ENCODE measurements at regions not wholly inside any gene's neighbourhood (a gene's known extent, or its start where the extent isn't known, plus 50 kb on each side); places are given as distances from the start of the nearest gene placed in this dataset.

DNA sequence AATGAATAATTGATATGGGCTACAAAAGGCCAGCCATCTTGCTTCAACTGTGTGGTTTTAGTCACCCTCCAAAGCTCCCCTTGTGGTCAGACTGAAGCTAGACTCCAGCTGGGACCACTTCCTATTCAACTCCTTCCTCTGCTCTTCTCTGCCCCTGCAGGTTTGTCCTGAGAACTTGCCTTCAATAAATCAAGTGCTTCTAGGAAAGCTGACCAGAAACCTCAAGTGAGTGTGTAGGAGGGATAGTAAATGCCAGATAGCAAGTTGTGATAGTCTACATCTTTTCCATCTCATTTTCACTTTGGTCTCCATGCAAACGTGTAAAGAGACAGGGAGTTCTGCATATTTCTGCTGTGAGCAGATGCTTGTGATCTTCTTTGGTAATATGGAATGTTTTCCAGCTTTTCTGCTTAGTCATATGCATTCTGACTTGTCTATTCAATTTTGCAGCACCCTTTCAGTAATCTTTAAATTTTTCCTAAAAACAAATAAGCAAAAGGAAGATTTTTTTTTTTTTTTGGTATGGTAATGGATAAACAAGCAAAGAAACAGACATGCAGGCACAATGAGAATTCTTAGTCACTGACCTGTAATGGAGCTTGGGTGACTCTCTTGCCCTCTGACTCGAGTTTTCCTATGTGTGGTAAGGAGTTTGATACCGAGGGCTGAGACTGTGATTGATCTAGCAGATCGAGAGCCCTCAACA lies 201.3 kb upstream of the BTBD3 start:
- DNase-seq = peak; percentile 88

DNA sequence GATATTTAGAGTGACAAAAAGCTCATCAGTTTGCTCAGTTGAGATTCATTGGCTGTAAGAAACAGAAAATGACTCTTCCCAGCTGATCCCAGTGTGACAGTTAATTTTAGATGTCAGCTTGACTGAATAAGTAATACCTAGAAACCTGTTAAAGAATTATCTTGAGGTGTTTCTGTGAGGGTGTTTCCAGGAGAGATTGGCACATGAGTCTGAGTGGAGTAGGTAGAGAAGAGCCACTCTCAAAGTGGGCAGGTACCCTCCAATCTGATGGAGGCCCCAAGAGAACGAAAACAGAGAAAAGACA lies 200.8 kb upstream of the BTBD3 start:
- DNase-seq = no peak

- DNase-seq = no peak
Observed at GRCh38 chr20:11717562-11717961, 200.1 kb upstream of the BTBD3 start.

GRCh38 chr20:11718474-11719094 lies 199.1 kb upstream of the BTBD3 start:
- no peak for DNase-seq

GRCh38 chr20:11719153-11719552 lies 198.5 kb upstream of the BTBD3 start:
- no peak for DNase-seq

DNA sequence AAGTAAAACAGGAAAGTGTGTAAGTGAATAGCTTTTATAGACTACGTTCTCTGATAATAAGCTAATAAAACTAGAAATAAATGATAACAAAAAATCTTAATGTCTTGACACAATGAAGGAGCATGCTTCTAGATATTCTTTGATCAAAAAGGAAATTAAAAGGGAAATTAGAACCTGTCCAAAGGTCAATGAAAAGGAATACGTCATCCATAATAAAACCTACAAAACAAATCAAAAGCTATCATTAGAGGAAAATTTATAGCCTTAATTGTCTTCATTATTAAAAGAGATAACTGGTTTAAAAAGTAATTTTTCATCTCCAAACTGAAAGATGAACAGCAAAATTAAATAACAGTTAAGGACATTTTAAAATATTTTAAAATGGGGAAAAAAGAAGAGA lies 196.3 kb upstream of the BTBD3 start:
- no peak for DNase-seq

GRCh38 chr20:11724097-11724496 lies 193.6 kb upstream of the BTBD3 start:
- no peak for DNase-seq

- peak; percentile 62 for DNase-seq
Observed at GRCh38 chr20:11726026-11726425, 191.7 kb upstream of the BTBD3 start.

DNA sequence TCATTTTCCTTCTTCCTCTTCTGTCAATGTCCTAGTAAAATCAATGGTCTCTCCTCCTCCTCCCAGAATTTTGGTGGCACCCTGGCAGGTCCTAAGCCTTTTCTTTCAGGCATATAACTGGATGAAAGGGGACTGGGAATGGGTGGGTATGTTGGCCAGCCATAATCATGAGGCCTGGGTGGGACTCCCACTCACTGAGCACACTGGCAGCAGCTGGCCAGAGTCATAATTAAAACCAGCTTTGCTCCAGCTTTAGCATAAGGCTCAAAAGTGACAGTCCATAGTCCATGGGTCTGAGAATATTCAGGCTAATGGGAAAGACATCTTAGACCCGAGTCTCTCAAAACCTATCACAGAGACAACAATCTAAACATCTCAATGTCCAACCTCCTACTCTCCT lies 190.0 kb upstream of the BTBD3 start:
- DNase-seq = no peak

GRCh38 chr20:11728937-11729336 lies 188.8 kb upstream of the BTBD3 start:
- DNase-seq = peak; percentile 39

DNA sequence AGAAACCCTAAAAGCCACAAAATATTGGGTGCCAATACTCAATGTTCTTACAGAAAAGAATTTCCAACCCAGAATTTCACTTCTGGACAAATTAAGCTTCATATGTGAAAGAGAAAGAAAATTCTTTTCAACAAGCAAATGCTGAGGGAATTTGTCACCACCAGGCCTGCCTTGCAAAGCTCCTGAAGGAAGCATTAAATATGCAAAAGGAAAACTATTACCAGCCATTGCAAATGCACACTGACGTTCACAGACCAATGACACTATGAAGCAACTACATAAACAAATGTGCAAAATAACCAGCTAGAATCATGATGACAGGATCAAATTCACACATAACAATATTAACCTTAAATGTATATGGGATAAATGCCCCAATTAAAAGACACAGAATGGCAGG lies 187.9 kb upstream of the BTBD3 start:
- DNase-seq = no peak

- no peak for DNase-seq
Observed at GRCh38 chr20:11734431-11734830, 183.3 kb upstream of the BTBD3 start.

GRCh38 chr20:11738852-11739251 lies 178.8 kb upstream of the BTBD3 start:
- no peak for DNase-seq

- peak; percentile 48 for DNase-seq
Observed at GRCh38 chr20:11740975-11741374, 176.7 kb upstream of the BTBD3 start.

DNA sequence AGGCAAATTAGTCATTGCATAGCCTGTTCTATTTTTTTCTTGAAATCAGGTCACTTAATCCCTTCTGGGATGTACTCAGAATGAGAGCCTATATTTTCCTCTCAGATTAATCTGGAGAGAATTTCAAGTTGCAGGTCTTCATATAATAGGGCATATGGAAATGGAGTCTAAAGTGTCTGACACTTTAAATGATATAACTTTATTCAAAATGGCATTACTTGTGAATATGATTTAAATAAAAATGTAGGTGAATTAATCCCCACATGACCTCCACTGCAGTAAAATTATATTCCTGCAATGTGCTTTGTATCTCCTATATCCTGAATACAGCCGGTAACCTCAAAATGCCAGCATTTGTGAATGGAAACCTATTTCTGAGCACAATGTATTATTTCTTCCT lies 172.5 kb upstream of the BTBD3 start:
- no peak for DNase-seq

- no peak for DNase-seq
Observed at GRCh38 chr20:11748436-11748835, 169.3 kb upstream of the BTBD3 start.

DNA sequence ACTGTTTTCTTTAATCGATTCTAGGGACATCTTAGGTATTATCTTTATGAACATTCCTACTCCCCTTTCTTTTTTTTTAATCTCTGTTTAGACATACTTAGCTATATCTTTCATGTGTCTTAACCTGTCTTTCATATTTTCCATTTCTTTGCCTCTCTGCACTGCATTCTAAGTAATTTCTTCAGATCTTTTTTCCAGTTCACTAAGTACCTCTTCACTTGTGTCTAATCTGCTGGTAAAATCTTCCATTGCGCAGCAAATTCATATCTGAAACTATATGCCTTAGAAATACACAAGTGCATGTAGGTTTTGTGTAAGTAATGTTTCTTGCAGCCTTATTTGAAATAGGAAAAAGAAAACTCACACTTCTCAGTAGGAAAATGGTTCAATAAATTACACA lies 165.4 kb upstream of the BTBD3 start:
- no peak for DNase-seq

GRCh38 chr20:11753155-11753554 lies 164.5 kb upstream of the BTBD3 start:
- no peak for DNase-seq

DNA sequence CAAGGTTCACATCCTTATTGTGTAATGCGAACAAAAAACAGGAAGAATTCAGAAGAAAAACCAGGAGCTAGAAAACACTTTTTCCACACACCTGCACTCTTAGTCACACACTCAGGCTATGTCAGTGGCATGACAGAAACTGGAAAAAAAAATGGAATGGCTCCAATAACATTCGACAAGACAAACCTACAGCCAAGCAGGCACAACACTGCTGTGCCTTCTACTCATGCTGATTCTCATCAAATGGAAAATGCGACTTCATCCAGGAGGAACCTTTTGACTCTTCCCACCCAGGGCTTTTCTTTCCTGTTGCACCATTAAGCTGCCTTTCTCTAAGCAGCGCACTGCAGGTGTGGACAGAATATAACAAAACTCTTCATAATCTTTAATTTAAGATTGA lies 163.2 kb upstream of the BTBD3 start:
- DNase-seq = no peak

GRCh38 chr20:11755071-11755841 lies 162.4 kb upstream of the BTBD3 start:
- peak; percentile 30 for DNase-seq

GRCh38 chr20:11761497-11761896 lies 156.2 kb upstream of the BTBD3 start:
- DNase-seq = no peak

- peak; percentile 21 for DNase-seq
Observed at GRCh38 chr20:11766961-11767360, 150.7 kb upstream of the BTBD3 start.

- no peak for DNase-seq
Observed at GRCh38 chr20:11769825-11770224, 147.9 kb upstream of the BTBD3 start.

DNA sequence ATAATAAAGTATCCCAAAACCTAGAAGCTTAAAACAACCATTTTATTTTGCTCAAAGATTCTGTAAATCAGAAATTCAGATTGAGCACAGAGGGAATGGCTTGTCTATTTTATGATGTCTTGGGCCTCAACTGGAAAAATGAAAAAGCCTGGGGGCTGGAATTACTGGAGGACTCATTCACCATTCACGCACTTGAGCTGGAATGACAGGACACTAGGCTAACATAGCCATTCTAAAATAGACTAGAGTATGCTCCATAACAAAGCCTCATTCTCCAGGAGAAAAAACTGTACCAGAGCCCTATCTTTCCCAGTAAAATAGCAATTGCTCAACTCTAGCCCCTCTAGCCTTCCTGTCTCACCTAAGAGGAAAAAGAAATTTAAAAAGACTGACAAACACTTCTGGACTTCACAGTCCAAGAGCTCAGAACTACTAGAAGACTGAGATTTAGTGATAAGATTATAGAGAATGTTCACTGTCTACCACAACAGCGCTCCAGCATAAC lies 145.4 kb upstream of the BTBD3 start:
- DNase-seq = no peak
